PFSK-1 (cell line): ENCODE measurements at regions not wholly inside any gene's neighbourhood (a gene's known extent, or its start where the extent isn't known, plus 50 kb on each side); places are given as distances from the start of the nearest gene placed in this dataset.

Source experiments
- FOXP2 ChIP-seq: optimal IDR thresholded peaks from 2 replicates; pipeline ENCODE3; 2011; ENCODE audit warnings: borderline replicate concordance, control low read depth, inconsistent platforms; ENCODE audit not compliant: insufficient read depth; ENCODE audit errors: extremely low read length, extremely low read depth
- POLR2AphosphoS5 ChIP-seq: IDR thresholded peaks from 2 replicates; pipeline ENCODE4 v1.6.1; 2012; ENCODE audit warnings: low read depth, mild to moderate bottlenecking, control low read depth, low read length, moderate library complexity
- SIN3A ChIP-seq: IDR thresholded peaks from 2 replicates; pipeline ENCODE4 v1.6.1; 2012; ENCODE audit warnings: mild to moderate bottlenecking, low read length, moderate library complexity, borderline replicate concordance; ENCODE audit not compliant: insufficient read depth
- TAF1 ChIP-seq: IDR thresholded peaks from 2 replicates; pipeline ENCODE4 v1.6.1; 2012; ENCODE audit warnings: low read length, control low read depth, borderline replicate concordance; ENCODE audit not compliant: insufficient read depth

- no peak for TF ChIP-seq SIN3A
- TF ChIP-seq POLR2AphosphoS5 = no peak
- no peak for TF ChIP-seq TAF1
- TF ChIP-seq FOXP2 = no peak
These were observed 158.4 kb downstream of the CHIC2 start for GRCh38 chr4:53905941-53906377.
